HepG2 (cell line): ENCODE measurements at regions not wholly inside any gene's neighbourhood (a gene's known extent, or its start where the extent isn't known, plus 50 kb on each side); places are given as distances from the start of the nearest gene placed in this dataset.

Experiments
- ATAC-seq: fragments of 200-7000 bp; cut with Tn5 transposase; 3 replicates; pipeline ENCODE4 v1.9.1; 2020; ENCODE audit warnings: mild to moderate bottlenecking, moderate library complexity
- BruUV-seq: library from RNA; stranded (reverse); fragments of 400-500 nt; replicated peaks from 2 replicates; lab custom pipeline; 2021; lab: Mats Ljungman, UMichigan
- CTCF ChIA-PET: fragments of 300-600 bp; formaldehyde crosslinking; extraction: SDS; loops from one replicate; lab custom pipeline; 2021; ENCODE audit warnings: low total read pairs, inconsistent platforms, low intra/inter-chr PET ratio; lab: Yijun Ruan, JAX
- POLR2A ChIA-PET: fragments of 350-600 bp; sonication (Branson Sonifier 250); formaldehyde crosslinking; loops from one replicate; lab custom pipeline; 2020; ENCODE audit warnings: antibody characterized with exemption, inconsistent platforms; lab: Yijun Ruan, JAX
- DNase-seq: peaks from one replicate; pipeline ENCODE4 v3.0.0-alpha.2; 2015; ENCODE audit warnings: low spot score
- FAIRE-seq: peaks from 3 replicates; lab custom pipeline; 2011; peaks lifted over from hg19 to GRCh38; lab: Jason Lieb, UNC
- H2AFZ ChIP-seq: one replicate; pipeline ENCODE4 v1.6.1; 2011; ENCODE audit warnings: low read length, inconsistent platforms
- H3K27ac ChIP-seq: fragments of 300-600 bp; 3 replicates; pipeline ENCODE4 v1.8.0; 2011; ENCODE audit warnings: mixed run types, mild to moderate bottlenecking, mixed read lengths, low read length, inconsistent platforms; ENCODE audit not compliant: insufficient read depth; ENCODE audit errors: extremely low read length
- H3K27me3 ChIP-seq, 2 experiments: fragments of 200-600 bp in 1 of 2; 2 replicates in 1 of 2; 3 replicates in 1 of 2; pipeline versions ENCODE4 v1.6.0 to v1.8.0; 2011; ENCODE audit warnings: low read length in 2 of 2, mild to moderate bottlenecking in 2 of 2, moderate library complexity in 2 of 2, inconsistent platforms in 1 of 2; ENCODE audit not compliant: insufficient read depth in 2 of 2, control insufficient read depth in 1 of 2
- H3K36me3 ChIP-seq, 2 experiments: fragments of 200-600 bp in 1 of 2; replicated peaks in 1 of 2; 2 replicates in 1 of 2; 3 replicates in 1 of 2; pipeline versions ENCODE4 v1.5.1 to v1.8.0; 2011; ENCODE audit warnings: low read length in 2 of 2, inconsistent platforms in 1 of 2; ENCODE audit not compliant: insufficient read depth in 2 of 2, control insufficient read depth in 1 of 2
- H3K4me1 ChIP-seq: 2 replicates; pipeline ENCODE4 v1.5.1; 2012; ENCODE audit warnings: low read length, inconsistent platforms; ENCODE audit not compliant: insufficient read depth
- H3K4me2 ChIP-seq: 2 replicates; pipeline ENCODE4 v1.6.0; 2011; ENCODE audit warnings: low read depth, low read length, inconsistent platforms
- H3K4me3 ChIP-seq, 3 experiments: fragments of 200-600 bp in 1 of 3; sonication (generic), shearing (Covaris generic) in 1 of 3; replicated peaks in 1 of 3; 2 replicates each; pipeline ENCODE4 v1.5.1; 2011 to 2016; ENCODE audit warnings: low read length in 3 of 3, inconsistent platforms in 2 of 3, low read depth in 2 of 3, mild to moderate bottlenecking in 2 of 3, control low read depth in 1 of 3, mixed read lengths in 1 of 3; ENCODE audit not compliant: insufficient read depth in 1 of 3
- H3K79me2 ChIP-seq: one replicate; pipeline ENCODE4 v1.6.1; 2011; ENCODE audit warnings: low read length, inconsistent platforms; ENCODE audit not compliant: insufficient read depth
- H3K9ac ChIP-seq: 2 replicates; pipeline ENCODE4 v1.6.0; 2011; ENCODE audit warnings: mild to moderate bottlenecking, low read depth, low read length, inconsistent platforms; ENCODE audit not compliant: insufficient read depth
- H3K9me3 ChIP-seq: 2 replicates; pipeline ENCODE4 v1.5.1; 2012; ENCODE audit warnings: mild to moderate bottlenecking, low read length
- H4K20me1 ChIP-seq: 2 replicates; pipeline ENCODE4 v1.6.0; 2011; ENCODE audit warnings: inconsistent platforms, mild to moderate bottlenecking, low read length, moderate library complexity; ENCODE audit not compliant: insufficient read depth
- BCL6 ChIP-seq: IDR thresholded peaks from 2 replicates; pipeline ENCODE4 v1.6.1; 2016; ENCODE audit warnings: missing genetic modification reagents, missing compliant biosample characterization
- DPF2 ChIP-seq: sonication (generic); formaldehyde crosslinking; IDR thresholded peaks from 2 replicates; pipeline ENCODE4 v1.4.0; 2020; ENCODE audit warnings: mild to moderate bottlenecking, low read depth, missing genetic modification reagents, borderline replicate concordance
- ELF1 ChIP-seq: sonication (generic); formaldehyde crosslinking; IDR thresholded peaks from 2 replicates; pipeline ENCODE4 v1.4.0; 2020; ENCODE audit warnings: missing genetic modification reagents
- GRHL1 ChIP-seq: sonication (generic); formaldehyde crosslinking; conservative IDR thresholded peaks from 2 replicates; pipeline ENCODE4 v1.8.0; 2022; ENCODE audit warnings: missing genetic modification reagents
- HMGXB3 ChIP-seq: sonication (generic); formaldehyde crosslinking; IDR thresholded peaks from 2 replicates; pipeline ENCODE4 v1.4.0; 2020; ENCODE audit warnings: missing genetic modification reagents, borderline replicate concordance
- HNF1B ChIP-seq: sonication (generic); formaldehyde crosslinking; IDR thresholded peaks from 2 replicates; pipeline ENCODE4 v1.5.1; 2020; ENCODE audit warnings: mild to moderate bottlenecking, moderate library complexity, missing genetic modification reagents
- MBNL3 ChIP-seq: fragments of 250-450 bp; sonication (Bioruptor Pico); conservative IDR thresholded peaks from 2 replicates; pipeline ENCODE4 v1.8.0; 2022; ENCODE audit warnings: mild to moderate bottlenecking, inconsistent platforms
- MYC ChIP-seq: sonication (generic); formaldehyde crosslinking; IDR thresholded peaks from 2 replicates; pipeline ENCODE4 v1.9.0; 2021; ENCODE audit warnings: missing genetic modification reagents, borderline replicate concordance
- NCOA5 ChIP-seq: sonication (generic); formaldehyde crosslinking; IDR thresholded peaks from 2 replicates; pipeline ENCODE4 v1.4.0; 2020; ENCODE audit warnings: missing genetic modification reagents
- POLR2A ChIP-seq, 2 experiments: IDR thresholded peaks; 2 replicates each; pipeline ENCODE4 v1.6.1; 2011; ENCODE audit warnings: low read depth in 2 of 2, low read length in 2 of 2, mild to moderate bottlenecking in 1 of 2, moderate library complexity in 1 of 2; ENCODE audit not compliant: insufficient read depth in 1 of 2
- TFDP1 ChIP-seq: IDR thresholded peaks from 2 replicates; pipeline ENCODE4 v1.6.1; 2016; ENCODE audit warnings: missing compliant biosample characterization, missing genetic modification reagents, borderline replicate concordance
- ZBTB39 ChIP-seq: sonication (generic); formaldehyde crosslinking; IDR thresholded peaks from 2 replicates; pipeline ENCODE4 v1.5.0; 2020; ENCODE audit warnings: missing genetic modification reagents
- ZNF12 ChIP-seq: sonication (generic); formaldehyde crosslinking; IDR thresholded peaks from 2 replicates; pipeline ENCODE4 v1.5.0; 2020; ENCODE audit warnings: missing genetic modification reagents
- ZNF484 ChIP-seq: sonication (generic); formaldehyde crosslinking; IDR thresholded peaks from 2 replicates; pipeline ENCODE4 v1.5.1; 2020; ENCODE audit warnings: mild to moderate bottlenecking, low read depth, missing genetic modification reagents, borderline replicate concordance
- ZNF780A ChIP-seq: sonication (generic); formaldehyde crosslinking; IDR thresholded peaks from 2 replicates; pipeline ENCODE4 v1.8.0; 2022; ENCODE audit warnings: mild to moderate bottlenecking, missing genetic modification reagents, moderate library complexity
- WGBS: methylation state at CpG from one replicate; pipeline ENCODE4 v1.1.6; 2017; ENCODE audit warnings: low lambda C conversion rate; 5-methylcytosine and 5-hydroxymethylcytosine counted together
- in situ Hi-C: cut with HindIII; loops from 2 replicates; pipeline ENCODE4 v1.10.0; 2017; ENCODE audit warnings: low pct_unique_long_range_greater_than_20kb; ENCODE audit not compliant: extremely low pct_ligation_motif_present
- intact Hi-C: fragments of 100-400 bp; cut with micrococcal nuclease; formaldehyde crosslinking; loops from one replicate; pipeline ENCODE4 v1.10.0; 2022; ENCODE audit not compliant: unreplicated experiment

GRCh38 chr1:60948486-60948885 lies 133.9 kb upstream of the NFIA start:
- Histone ChIP-seq H3K27me3 (peaks cover 1 to 29% of the 10 kb centered on the region in 2 experiments; a peak in 3 of 5 replicates), H3K79me2 (no peaks in the 10 kb centered on the region), H4K20me1 (no peaks in the 10 kb centered on the region), H3K4me3 (no peak overlapping the region), H3K4me1 (no peaks in the 10 kb centered on the region), H3K4me2 (no peak overlapping the region), H3K9me3 (no peaks in the 10 kb centered on the region), H3K9ac (no peak overlapping the region), H3K36me3 (no peaks in the 10 kb centered on the region), H2AFZ (no peak overlapping the region), H3K27ac (no peak overlapping the region)
- no TSS peak for BruUV-seq
- WGBS = 0% methylated on average over 1 of the region's 1 CpG
- intact Hi-C loops = no loop called here
- DNase-seq = no peak
- in situ Hi-C loops = no loop called here
- ChIA-PET CTCF (no interaction called here), POLR2A (no interaction called here)
- FAIRE-seq = no peak
- no peak for ATAC-seq
- TF ChIP-seq ELF1 (CRISPR knock-in tag) (no peak), ZNF484 (no peak), HNF1B (CRISPR knock-in tag) (no peak), ZNF12 (CRISPR knock-in tag) (no peak), DPF2 (CRISPR knock-in tag) (no peak), MYC (CRISPR knock-in tag) (no peak), MBNL3 (CRISPR knock-in tag) (no peak), ZBTB39 (CRISPR knock-in tag) (no peak), GRHL1 (CRISPR knock-in tag) (no peak), POLR2A (IDR thresholded peaks at IDR 0.05; ENCODE audit: insufficient read depth in 1 of 2, low read depth in 2 of 2, low read length in 2 of 2) (no peak), BCL6 (CRISPR knock-in tag) (no peak), ZNF780A (no peak), TFDP1 (no peak), NCOA5 (CRISPR knock-in tag) (no peak), HMGXB3 (CRISPR knock-in tag) (no peak)
